ENCODE measurements at regions not wholly inside any gene's neighbourhood (a gene's known extent, or its start where the extent isn't known, plus 50 kb on each side); places are given as distances from the start of the nearest gene placed in this dataset.

DNA sequence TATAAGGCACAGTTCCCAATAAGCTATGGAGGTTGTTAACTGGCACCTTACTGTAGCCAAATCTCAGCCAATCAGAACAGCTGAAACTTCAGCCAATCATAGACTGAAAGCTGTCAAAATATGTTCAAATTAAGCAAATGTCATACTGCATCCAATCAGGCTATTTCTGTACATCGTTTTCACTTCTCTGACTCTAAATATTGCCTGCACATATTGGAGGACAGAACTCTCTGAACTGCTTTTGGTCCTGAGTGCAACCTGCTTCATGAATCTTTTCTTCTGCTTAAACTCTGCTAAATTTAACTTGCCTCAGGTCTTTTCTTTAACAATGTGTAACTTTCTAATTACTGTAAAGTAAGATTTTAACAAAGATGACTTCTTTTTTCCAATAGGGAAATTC is 1198.9 kb upstream of the PCDH7 start:
- H3K27ac ChIP-seq (ENCODE audit: poor library complexity, severe bottlenecking): no peak overlapping the region
- TF ChIP-seq, protein P1, sequence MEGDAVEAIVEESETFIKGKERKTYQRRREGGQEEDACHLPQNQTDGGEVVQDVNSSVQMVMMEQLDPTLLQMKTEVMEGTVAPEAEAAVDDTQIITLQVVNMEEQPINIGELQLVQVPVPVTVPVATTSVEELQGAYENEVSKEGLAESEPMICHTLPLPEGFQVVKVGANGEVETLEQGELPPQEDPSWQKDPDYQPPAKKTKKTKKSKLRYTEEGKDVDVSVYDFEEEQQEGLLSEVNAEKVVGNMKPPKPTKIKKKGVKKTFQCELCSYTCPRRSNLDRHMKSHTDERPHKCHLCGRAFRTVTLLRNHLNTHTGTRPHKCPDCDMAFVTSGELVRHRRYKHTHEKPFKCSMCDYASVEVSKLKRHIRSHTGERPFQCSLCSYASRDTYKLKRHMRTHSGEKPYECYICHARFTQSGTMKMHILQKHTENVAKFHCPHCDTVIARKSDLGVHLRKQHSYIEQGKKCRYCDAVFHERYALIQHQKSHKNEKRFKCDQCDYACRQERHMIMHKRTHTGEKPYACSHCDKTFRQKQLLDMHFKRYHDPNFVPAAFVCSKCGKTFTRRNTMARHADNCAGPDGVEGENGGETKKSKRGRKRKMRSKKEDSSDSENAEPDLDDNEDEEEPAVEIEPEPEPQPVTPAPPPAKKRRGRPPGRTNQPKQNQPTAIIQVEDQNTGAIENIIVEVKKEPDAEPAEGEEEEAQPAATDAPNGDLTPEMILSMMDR (IDR thresholded peaks at IDR 0.05; ENCODE audit: poor library complexity, severe bottlenecking): no peak
- no peaks in the 10 kb centered on the region for H3K9me3 ChIP-seq (ENCODE audit: severe bottlenecking)
- no peaks in the 10 kb centered on the region for H3K4me1 ChIP-seq (ENCODE audit: insufficient read depth, poor library complexity, severe bottlenecking)
- no peak for ATAC-seq (ENCODE audit: low read depth)
- no peak for DNase-seq (ENCODE audit: low spot score)
- no peaks in the 10 kb centered on the region for H3K27me3 ChIP-seq (ENCODE audit: insufficient read depth, poor library complexity, severe bottlenecking)
- no peak overlapping the region for H3K4me3 ChIP-seq (ENCODE audit: severe bottlenecking)
- H3K36me3 ChIP-seq (ENCODE audit: low read depth): no peaks in the 10 kb centered on the region

DNA sequence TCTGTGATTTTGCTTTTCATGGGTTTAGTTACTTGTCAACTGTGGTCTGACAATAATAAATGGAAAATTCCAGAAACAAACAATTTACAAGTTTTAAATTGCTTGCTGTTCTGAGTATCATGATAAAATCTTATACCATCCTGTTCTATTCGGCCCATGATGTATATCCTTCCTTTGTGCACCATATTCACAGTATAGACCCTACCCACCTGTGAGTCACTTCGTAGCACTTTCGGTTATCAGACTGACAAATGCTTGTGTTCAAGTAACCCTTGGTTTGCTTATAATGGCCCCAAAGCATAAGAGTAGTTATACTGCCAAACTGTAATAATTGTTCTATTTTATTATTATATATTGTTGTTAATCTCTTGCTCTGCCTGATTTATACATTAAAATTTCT is 1183.4 kb upstream of the PCDH7 start:
- TF ChIP-seq, protein P1 (IDR thresholded peaks at IDR 0.05; ENCODE audit: poor library complexity, severe bottlenecking): no peak
- Histone ChIP-seq H3K36me3 (ENCODE audit: low read depth) (no peaks in the 10 kb centered on the region), H3K27me3 (ENCODE audit: insufficient read depth, poor library complexity, severe bottlenecking) (no peaks in the 10 kb centered on the region), H3K27ac (ENCODE audit: poor library complexity, severe bottlenecking) (no peak overlapping the region), H3K9me3 (ENCODE audit: severe bottlenecking) (no peaks in the 10 kb centered on the region), H3K4me1 (ENCODE audit: insufficient read depth, poor library complexity, severe bottlenecking) (peaks cover 8% of the 10 kb centered on the region), H3K4me3 (ENCODE audit: severe bottlenecking) (no peak overlapping the region)
- DNase-seq (ENCODE audit: low spot score) (no peak), ATAC-seq (ENCODE audit: low read depth) (no peak)

DNA sequence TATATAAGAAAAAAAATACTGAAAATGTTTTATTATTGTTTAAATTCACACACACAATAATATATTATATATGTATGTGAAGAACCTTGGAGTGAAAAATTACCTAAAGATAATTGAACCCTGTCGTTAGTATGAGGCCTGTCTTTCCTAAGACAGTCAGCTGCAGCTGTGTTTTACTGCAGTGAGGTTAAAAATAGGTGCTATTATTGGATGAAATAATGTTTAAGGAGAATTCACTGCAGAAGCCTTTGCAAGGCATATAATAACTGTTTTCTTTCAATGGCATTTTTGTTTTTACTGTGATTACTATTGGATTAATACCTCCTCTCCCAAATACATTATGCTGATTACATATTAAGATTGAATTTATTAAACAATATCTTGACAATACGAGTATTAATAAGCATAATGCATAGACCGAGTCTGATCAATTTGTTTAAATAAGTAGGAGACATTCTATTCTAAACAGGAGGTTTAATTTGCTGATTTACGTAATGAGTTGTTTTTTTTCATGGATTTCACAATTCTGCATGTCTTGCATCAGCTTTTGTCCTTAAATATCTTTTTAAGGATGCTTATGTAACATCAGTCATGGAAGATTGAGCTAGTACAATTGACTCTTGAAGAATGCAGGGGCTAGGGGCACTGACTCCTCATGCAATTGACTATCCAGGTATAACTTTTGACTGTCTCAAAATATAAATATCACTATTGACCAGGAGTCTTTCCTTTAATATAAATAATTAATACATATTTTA is 1181.1 kb upstream of the PCDH7 start:
- Histone ChIP-seq H3K36me3 (ENCODE audit: low read depth) (no peaks in the 10 kb centered on the region), H3K27me3 (ENCODE audit: insufficient read depth, poor library complexity, severe bottlenecking) (no peaks in the 10 kb centered on the region), H3K4me3 (ENCODE audit: severe bottlenecking) (no peak overlapping the region), H3K9me3 (ENCODE audit: severe bottlenecking) (no peaks in the 10 kb centered on the region), H3K27ac (ENCODE audit: poor library complexity, severe bottlenecking) (no peak overlapping the region), H3K4me1 (ENCODE audit: insufficient read depth, poor library complexity, severe bottlenecking) (peaks cover 8% of the 10 kb centered on the region)
- no peak for ATAC-seq (ENCODE audit: low read depth)
- DNase-seq (ENCODE audit: low spot score): no peak
- TF ChIP-seq, protein P1 (IDR thresholded peaks at IDR 0.05; ENCODE audit: poor library complexity, severe bottlenecking): no peak

DNA sequence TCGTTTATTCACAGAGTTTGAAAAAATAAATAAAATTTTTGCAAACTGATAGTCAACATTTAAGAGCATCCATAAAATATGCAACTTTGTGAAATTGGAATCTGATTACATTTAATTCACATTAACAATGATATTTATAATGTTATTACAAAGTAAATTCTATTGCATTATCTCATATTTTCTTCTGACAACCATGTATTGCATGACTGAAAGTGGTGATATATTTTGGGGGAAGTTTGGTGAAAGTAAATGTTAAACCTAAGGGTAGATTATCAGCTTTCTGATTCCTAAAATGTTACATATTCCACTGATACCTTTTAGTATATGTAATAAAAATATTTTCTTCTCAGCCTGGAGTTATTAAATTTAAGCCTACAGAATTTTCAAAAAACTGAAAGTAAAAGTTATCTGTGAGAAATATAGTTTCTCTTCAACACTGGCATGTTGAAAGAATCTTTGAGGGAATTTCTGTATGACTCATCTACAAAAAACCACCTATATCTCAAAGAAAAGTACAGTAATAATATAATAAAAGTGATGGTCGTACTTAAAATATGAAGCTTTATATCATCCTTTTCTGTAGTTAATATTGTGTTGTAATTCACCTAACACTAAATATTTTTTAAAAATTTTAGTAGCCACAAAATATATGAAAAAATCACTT is 1179.6 kb upstream of the PCDH7 start:
- ATAC-seq (ENCODE audit: low read depth): no peak
- H3K4me1 ChIP-seq (ENCODE audit: insufficient read depth, poor library complexity, severe bottlenecking): peaks cover 8% of the 10 kb centered on the region
- no peaks in the 10 kb centered on the region for H3K9me3 ChIP-seq (ENCODE audit: severe bottlenecking)
- TF ChIP-seq, protein P1 (IDR thresholded peaks at IDR 0.05; ENCODE audit: poor library complexity, severe bottlenecking): no peak
- no peak overlapping the region for H3K27ac ChIP-seq (ENCODE audit: poor library complexity, severe bottlenecking)
- no peak overlapping the region for H3K4me3 ChIP-seq (ENCODE audit: severe bottlenecking)
- H3K36me3 ChIP-seq (ENCODE audit: low read depth): no peaks in the 10 kb centered on the region
- no peak for DNase-seq (ENCODE audit: low spot score)
- no peaks in the 10 kb centered on the region for H3K27me3 ChIP-seq (ENCODE audit: insufficient read depth, poor library complexity, severe bottlenecking)

DNA sequence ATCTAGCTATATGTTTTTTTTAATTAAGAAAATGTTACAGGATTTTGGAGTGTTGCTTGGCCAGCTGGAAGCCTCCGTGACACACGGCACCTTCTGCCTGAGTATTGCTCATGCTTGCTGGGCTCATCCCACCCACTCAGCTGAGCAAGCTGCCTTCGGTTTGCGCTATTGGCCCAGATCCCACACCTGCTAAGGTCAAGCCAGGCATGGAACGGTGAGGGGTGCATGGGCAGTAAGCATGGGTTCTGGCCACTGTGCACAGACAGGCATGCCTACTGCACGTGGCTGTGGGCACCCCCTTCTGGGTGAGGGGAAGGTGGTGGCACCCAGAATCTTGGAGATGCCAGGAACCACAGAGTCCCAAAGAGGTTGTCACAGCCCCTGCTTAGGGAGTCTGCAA is 1178.4 kb upstream of the PCDH7 start:
- no peak for ATAC-seq (ENCODE audit: low read depth)
- Histone ChIP-seq H3K27ac (ENCODE audit: poor library complexity, severe bottlenecking) (no peak overlapping the region), H3K36me3 (ENCODE audit: low read depth) (no peaks in the 10 kb centered on the region), H3K4me3 (ENCODE audit: severe bottlenecking) (no peak overlapping the region), H3K27me3 (ENCODE audit: insufficient read depth, poor library complexity, severe bottlenecking) (no peaks in the 10 kb centered on the region), H3K4me1 (ENCODE audit: insufficient read depth, poor library complexity, severe bottlenecking) (peaks cover 8% of the 10 kb centered on the region), H3K9me3 (ENCODE audit: severe bottlenecking) (no peaks in the 10 kb centered on the region)
- TF ChIP-seq, protein P1 (IDR thresholded peaks at IDR 0.05; ENCODE audit: poor library complexity, severe bottlenecking): no peak
- DNase-seq (ENCODE audit: low spot score): no peak

All from RWPE2 (cell line).